Coronary artery (tissue), 2 donors: ENCODE measurements at regions not wholly inside any gene's neighbourhood (a gene's known extent, or its start where the extent isn't known, plus 50 kb on each side); places are given as distances from the start of the nearest gene placed in this dataset.

Experiments used
- DNase-seq: peaks from one replicate; pipeline ENCODE4 v3.0.0-alpha.2; 2017; ENCODE audit warnings: low spot score
- H3K27ac ChIP-seq, 2 donors: fragments of 200-600 bp; sonication (generic); one replicate each; pipeline ENCODE4 v1.5.1; 2016 to 2019
- H3K4me3 ChIP-seq: fragments of 200-600 bp; sonication (generic); 2 replicates; pipeline ENCODE4 v1.5.1; 2016; ENCODE audit warnings: mild to moderate bottlenecking, moderate library complexity
- CTCF ChIP-seq: fragments of 200-600 bp; sonication (generic); IDR thresholded peaks from one replicate; pipeline ENCODE4 v1.5.1; 2019; ENCODE audit warnings: antibody characterized with exemption

GRCh38 chr3:21152555-21152954, 598.5 kb downstream of the ZNF385D start:
- Histone ChIP-seq H3K4me3 (no peak overlapping the region), H3K27ac (no peak overlapping the region)
- DNase-seq: no peak
- TF ChIP-seq CTCF: no peak

- Histone ChIP-seq H3K4me3 (no peak overlapping the region), H3K27ac (no peak overlapping the region)
- no peak for TF ChIP-seq CTCF
- DNase-seq: no peak
Measured at GRCh38 chr3:21142949-21143348, 608.1 kb downstream of the ZNF385D start.

- Histone ChIP-seq H3K4me3 (no peak overlapping the region), H3K27ac (no peak overlapping the region)
- DNase-seq: no peak
- TF ChIP-seq CTCF: no peak
Measured at GRCh38 chr3:21142031-21142430, 609.0 kb downstream of the ZNF385D start.

- no peak overlapping the region for H3K27ac ChIP-seq
- no peak for DNase-seq
- TF ChIP-seq CTCF: no peak
- no peak overlapping the region for H3K4me3 ChIP-seq
Measured at GRCh38 chr3:21140785-21141184, 610.2 kb downstream of the ZNF385D start.

- no peak for DNase-seq
- Histone ChIP-seq H3K4me3 (no peak overlapping the region), H3K27ac (no peak overlapping the region)
- no peak for TF ChIP-seq CTCF
Measured at GRCh38 chr3:21138085-21138484, 612.9 kb downstream of the ZNF385D start.

GRCh38 chr3:21132896-21133295, 618.1 kb downstream of the ZNF385D start:
- H3K27ac ChIP-seq: no peak overlapping the region
- H3K4me3 ChIP-seq: no peak overlapping the region
- DNase-seq: no peak
- TF ChIP-seq CTCF: no peak

- H3K4me3 ChIP-seq: no peak overlapping the region
- no peak for DNase-seq
- TF ChIP-seq CTCF: no peak
Measured at GRCh38 chr3:21120826-21121225, 630.2 kb downstream of the ZNF385D start.

More at GRCh38 chr3:21120826-21121225, 630.2 kb downstream of the ZNF385D start:
- no peak overlapping the region for H3K27ac ChIP-seq
